ENCODE measurements at regions not wholly inside any gene's neighbourhood (a gene's known extent, or its start where the extent isn't known, plus 50 kb on each side); places are given as distances from the start of the nearest gene placed in this dataset.
"Not testable (repeated sequence)": the region's sequence is repeated elsewhere in the genome, so short reads cannot be mapped to it uniquely, and the experiment has no call there.

DNA sequence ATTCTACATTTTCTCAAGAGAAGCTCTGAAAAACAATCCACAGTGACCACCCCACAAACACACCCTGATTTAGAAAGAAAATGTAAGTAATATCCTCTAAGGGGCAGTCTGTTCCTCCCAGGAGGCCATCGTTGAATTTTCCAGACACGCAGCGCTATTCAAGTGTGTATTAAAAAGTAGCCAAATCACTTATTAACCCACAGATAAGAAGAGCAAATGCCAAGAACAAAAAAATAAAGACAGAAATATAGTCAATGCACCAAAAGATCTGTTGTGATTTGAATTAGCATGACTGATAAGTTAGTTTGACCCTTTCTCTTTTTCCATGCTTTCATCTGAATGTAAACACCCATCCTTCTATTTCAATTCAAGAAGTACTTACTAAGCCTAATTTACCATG, 622.8 kb upstream of the ZNF385D start:
- Histone ChIP-seq H3K4me3 (replicated peaks; ENCODE audit: low read depth, low read length) (no peak overlapping the region), H3K27me3 (replicated peaks; ENCODE audit: control insufficient read depth, insufficient read depth, low read length) (peaks cover 1% of the 10 kb centered on the region; the same call in 1 of the 2 replicates)
- TF ChIP-seq, protein P1, sequence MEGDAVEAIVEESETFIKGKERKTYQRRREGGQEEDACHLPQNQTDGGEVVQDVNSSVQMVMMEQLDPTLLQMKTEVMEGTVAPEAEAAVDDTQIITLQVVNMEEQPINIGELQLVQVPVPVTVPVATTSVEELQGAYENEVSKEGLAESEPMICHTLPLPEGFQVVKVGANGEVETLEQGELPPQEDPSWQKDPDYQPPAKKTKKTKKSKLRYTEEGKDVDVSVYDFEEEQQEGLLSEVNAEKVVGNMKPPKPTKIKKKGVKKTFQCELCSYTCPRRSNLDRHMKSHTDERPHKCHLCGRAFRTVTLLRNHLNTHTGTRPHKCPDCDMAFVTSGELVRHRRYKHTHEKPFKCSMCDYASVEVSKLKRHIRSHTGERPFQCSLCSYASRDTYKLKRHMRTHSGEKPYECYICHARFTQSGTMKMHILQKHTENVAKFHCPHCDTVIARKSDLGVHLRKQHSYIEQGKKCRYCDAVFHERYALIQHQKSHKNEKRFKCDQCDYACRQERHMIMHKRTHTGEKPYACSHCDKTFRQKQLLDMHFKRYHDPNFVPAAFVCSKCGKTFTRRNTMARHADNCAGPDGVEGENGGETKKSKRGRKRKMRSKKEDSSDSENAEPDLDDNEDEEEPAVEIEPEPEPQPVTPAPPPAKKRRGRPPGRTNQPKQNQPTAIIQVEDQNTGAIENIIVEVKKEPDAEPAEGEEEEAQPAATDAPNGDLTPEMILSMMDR (IDR thresholded peaks at IDR 0.05; ENCODE audit: insufficient read depth, low read length, poor library complexity, severe bottlenecking) = no peak

DNA sequence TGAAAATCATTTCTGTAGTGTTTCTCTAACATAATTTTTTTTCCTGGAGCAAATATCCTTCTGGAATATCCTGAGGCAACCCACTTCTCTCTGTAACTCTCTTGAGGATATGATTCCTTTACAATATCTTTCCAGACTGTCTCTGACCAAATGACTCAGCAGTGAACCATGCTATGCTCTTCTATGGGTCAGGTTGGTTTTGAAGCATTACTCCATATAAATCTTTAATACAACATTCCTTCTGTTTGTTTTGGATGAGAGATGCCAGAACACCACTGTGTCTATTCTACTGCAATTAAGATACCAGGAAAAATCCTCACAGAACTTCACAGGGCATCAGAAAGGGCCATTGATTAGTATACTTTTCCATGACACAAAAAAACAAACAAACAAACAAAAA, 626.4 kb upstream of the ZNF385D start:
- no peak for DNase-seq (ENCODE audit: extremely low read depth, insufficient read length)
- Histone ChIP-seq H3K27me3 (replicated peaks; ENCODE audit: control insufficient read depth, insufficient read depth, low read length) (0 out of 2 replicates have a peak, but pooled peaks cover 1% of the 10 kb centered on the region), H3K36me3 (ENCODE audit: control insufficient read depth, insufficient read depth, low read length) (no peaks in the 10 kb centered on the region), H3K4me3 (replicated peaks; ENCODE audit: low read depth, low read length) (no peak overlapping the region)
- TF ChIP-seq, protein P1 (IDR thresholded peaks at IDR 0.05; ENCODE audit: insufficient read depth, low read length, poor library complexity, severe bottlenecking) = no peak

More for the DNA sequence above, 622.8 kb upstream of the ZNF385D start:
- DNase-seq (ENCODE audit: extremely low read depth, insufficient read length) = no peak
- H3K36me3 ChIP-seq (ENCODE audit: control insufficient read depth, insufficient read depth, low read length) = no peaks in the 10 kb centered on the region

DNA sequence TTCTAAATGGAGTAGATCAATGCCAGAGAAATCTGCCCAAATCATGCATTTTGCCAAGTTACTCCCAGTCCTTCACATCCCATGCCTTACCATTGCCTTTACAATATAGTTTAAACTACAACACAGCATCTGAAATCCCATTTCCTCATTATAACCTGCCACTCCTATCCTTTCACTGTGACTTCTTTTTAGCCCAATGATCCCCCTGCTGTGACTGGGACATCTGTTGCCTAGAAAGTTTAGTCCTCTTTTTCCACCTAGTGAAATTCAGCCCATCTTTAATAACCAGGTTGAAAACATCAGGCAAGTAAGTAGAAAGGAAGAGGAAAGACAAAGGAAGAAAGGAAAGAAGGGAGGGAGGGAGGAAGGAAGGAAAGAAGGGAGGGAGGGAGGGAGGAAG, 627.9 kb upstream of the ZNF385D start:
- no peaks in the 10 kb centered on the region for H3K27me3 ChIP-seq (replicated peaks; ENCODE audit: control insufficient read depth, insufficient read depth, low read length)
- no peaks in the 10 kb centered on the region for H3K36me3 ChIP-seq (ENCODE audit: control insufficient read depth, insufficient read depth, low read length)
- no peak overlapping the region for H3K4me3 ChIP-seq (replicated peaks; ENCODE audit: low read depth, low read length)
- DNase-seq (ENCODE audit: extremely low read depth, insufficient read length) = no peak
- TF ChIP-seq, protein P1 (IDR thresholded peaks at IDR 0.05; ENCODE audit: insufficient read depth, low read length, poor library complexity, severe bottlenecking) = no peak

DNA sequence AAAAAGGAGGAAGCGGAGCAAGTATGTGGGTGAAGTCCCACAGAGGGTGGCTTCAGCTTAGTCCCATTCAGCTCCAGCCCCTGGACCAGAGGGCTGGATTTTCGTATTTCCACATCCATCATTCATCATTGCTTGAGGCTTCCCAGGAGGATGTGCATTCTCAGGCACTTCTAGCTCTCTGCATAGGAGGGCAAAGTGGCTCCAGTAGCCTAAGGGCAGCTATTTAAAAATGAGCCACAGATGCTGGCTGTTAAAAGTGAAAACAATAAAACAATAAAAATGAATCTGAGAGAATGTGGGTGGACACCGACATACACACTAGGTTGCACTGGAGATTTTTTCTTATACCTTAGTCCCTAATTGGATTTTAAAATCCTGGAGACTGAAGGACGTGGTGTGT, 629.2 kb upstream of the ZNF385D start:
- no peak for DNase-seq (ENCODE audit: extremely low read depth, insufficient read length)
- no peaks in the 10 kb centered on the region for H3K27me3 ChIP-seq (replicated peaks; ENCODE audit: control insufficient read depth, insufficient read depth, low read length)

DNA sequence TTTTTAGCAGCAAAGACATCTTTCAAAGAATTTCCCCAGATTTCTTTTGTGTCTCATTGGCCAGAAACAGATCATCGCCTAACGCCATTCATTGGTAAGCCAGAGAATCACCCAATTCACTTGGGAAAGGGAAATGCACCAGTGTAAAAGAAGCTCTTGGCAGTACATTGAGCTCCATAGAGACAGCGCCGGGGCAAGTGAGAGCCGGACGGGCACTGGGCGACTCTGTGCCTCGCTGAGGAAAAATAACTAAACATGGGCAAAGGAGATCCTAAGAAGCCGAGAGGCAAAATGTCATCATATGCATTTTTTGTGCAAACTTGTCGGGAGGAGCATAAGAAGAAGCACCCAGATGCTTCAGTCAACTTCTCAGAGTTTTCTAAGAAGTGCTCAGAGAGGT, 630.6 kb upstream of the ZNF385D start:
- H3K4me3 ChIP-seq (replicated peaks; ENCODE audit: low read depth, low read length); H3K27me3 ChIP-seq (replicated peaks; ENCODE audit: control insufficient read depth, insufficient read depth, low read length); DNase-seq (ENCODE audit: extremely low read depth, insufficient read length); H3K36me3 ChIP-seq (ENCODE audit: control insufficient read depth, insufficient read depth, low read length): not testable (repeated sequence)

More for the DNA sequence above, 629.2 kb upstream of the ZNF385D start:
- TF ChIP-seq, protein P1 (IDR thresholded peaks at IDR 0.05; ENCODE audit: insufficient read depth, low read length, poor library complexity, severe bottlenecking) = no peak
- Histone ChIP-seq H3K36me3 (ENCODE audit: control insufficient read depth, insufficient read depth, low read length) (no peaks in the 10 kb centered on the region), H3K4me3 (replicated peaks; ENCODE audit: low read depth, low read length) (no peak overlapping the region)

DNA sequence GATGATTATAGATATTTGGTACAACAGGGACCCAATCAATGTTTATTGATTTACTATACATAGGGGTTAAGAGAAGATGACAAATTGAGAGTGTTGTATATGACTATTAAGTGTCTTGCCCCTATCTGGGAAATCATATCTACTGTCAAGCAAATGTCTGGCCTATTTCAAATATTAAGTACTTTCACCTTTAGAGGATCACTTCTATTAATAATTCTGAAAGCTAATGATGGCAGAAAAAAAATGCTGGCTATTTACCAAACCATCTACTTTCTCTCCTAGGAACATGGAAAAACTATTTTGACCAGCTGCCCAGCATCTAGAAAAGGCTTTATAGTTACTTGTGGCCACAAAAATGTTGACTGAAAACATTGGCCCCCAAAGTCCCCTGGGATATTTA, 632.3 kb upstream of the ZNF385D start:
- TF ChIP-seq, protein P1 (IDR thresholded peaks at IDR 0.05; ENCODE audit: insufficient read depth, low read length, poor library complexity, severe bottlenecking) = no peak
- H3K4me3 ChIP-seq (replicated peaks; ENCODE audit: low read depth, low read length) = no peak overlapping the region
- DNase-seq (ENCODE audit: extremely low read depth, insufficient read length) = no peak
- H3K27me3 ChIP-seq (replicated peaks; ENCODE audit: control insufficient read depth, insufficient read depth, low read length) = no peaks in the 10 kb centered on the region
- no peaks in the 10 kb centered on the region for H3K36me3 ChIP-seq (ENCODE audit: control insufficient read depth, insufficient read depth, low read length)
